PFSK-1 (cell line): ENCODE measurements at regions not wholly inside any gene's neighbourhood (a gene's known extent, or its start where the extent isn't known, plus 50 kb on each side); places are given as distances from the start of the nearest gene placed in this dataset.

Experiments
- FOXP2 ChIP-seq: optimal IDR thresholded peaks from 2 replicates; pipeline ENCODE3; 2011; ENCODE audit warnings: borderline replicate concordance, control low read depth, inconsistent platforms; ENCODE audit not compliant: insufficient read depth; ENCODE audit errors: extremely low read length, extremely low read depth
- POLR2AphosphoS5 ChIP-seq: IDR thresholded peaks from 2 replicates; pipeline ENCODE4 v1.6.1; 2012; ENCODE audit warnings: low read depth, mild to moderate bottlenecking, control low read depth, low read length, moderate library complexity
- SIN3A ChIP-seq: IDR thresholded peaks from 2 replicates; pipeline ENCODE4 v1.6.1; 2012; ENCODE audit warnings: mild to moderate bottlenecking, low read length, moderate library complexity, borderline replicate concordance; ENCODE audit not compliant: insufficient read depth
- TAF1 ChIP-seq: IDR thresholded peaks from 2 replicates; pipeline ENCODE4 v1.6.1; 2012; ENCODE audit warnings: low read length, control low read depth, borderline replicate concordance; ENCODE audit not compliant: insufficient read depth
- TF ChIP-seq, protein P1 (sequence below), 2 experiments: IDR thresholded peaks; 2 replicates each; pipeline versions ENCODE4 v1.6.1 to v1.8.0; 2011 to 2012; ENCODE audit warnings: low read depth in 2 of 2, low read length in 2 of 2, control low read depth in 1 of 2, inconsistent platforms in 1 of 2, mild to moderate bottlenecking in 1 of 2, moderate library complexity in 1 of 2; ENCODE audit not compliant: insufficient read depth in 1 of 2

GRCh38 chr11:122513997-122514396, 141.5 kb upstream of the UBASH3B start:
- TF ChIP-seq FOXP2, result no peak
- no peak for TF ChIP-seq SIN3A
- TF ChIP-seq, protein P1, sequence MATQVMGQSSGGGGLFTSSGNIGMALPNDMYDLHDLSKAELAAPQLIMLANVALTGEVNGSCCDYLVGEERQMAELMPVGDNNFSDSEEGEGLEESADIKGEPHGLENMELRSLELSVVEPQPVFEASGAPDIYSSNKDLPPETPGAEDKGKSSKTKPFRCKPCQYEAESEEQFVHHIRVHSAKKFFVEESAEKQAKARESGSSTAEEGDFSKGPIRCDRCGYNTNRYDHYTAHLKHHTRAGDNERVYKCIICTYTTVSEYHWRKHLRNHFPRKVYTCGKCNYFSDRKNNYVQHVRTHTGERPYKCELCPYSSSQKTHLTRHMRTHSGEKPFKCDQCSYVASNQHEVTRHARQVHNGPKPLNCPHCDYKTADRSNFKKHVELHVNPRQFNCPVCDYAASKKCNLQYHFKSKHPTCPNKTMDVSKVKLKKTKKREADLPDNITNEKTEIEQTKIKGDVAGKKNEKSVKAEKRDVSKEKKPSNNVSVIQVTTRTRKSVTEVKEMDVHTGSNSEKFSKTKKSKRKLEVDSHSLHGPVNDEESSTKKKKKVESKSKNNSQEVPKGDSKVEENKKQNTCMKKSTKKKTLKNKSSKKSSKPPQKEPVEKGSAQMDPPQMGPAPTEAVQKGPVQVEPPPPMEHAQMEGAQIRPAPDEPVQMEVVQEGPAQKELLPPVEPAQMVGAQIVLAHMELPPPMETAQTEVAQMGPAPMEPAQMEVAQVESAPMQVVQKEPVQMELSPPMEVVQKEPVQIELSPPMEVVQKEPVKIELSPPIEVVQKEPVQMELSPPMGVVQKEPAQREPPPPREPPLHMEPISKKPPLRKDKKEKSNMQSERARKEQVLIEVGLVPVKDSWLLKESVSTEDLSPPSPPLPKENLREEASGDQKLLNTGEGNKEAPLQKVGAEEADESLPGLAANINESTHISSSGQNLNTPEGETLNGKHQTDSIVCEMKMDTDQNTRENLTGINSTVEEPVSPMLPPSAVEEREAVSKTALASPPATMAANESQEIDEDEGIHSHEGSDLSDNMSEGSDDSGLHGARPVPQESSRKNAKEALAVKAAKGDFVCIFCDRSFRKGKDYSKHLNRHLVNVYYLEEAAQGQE (IDR thresholded peaks at IDR 0.05; ENCODE audit: insufficient read depth in 1 of 2, low read depth in 2 of 2, low read length in 2 of 2), result no peak
- no peak for TF ChIP-seq TAF1

DNA sequence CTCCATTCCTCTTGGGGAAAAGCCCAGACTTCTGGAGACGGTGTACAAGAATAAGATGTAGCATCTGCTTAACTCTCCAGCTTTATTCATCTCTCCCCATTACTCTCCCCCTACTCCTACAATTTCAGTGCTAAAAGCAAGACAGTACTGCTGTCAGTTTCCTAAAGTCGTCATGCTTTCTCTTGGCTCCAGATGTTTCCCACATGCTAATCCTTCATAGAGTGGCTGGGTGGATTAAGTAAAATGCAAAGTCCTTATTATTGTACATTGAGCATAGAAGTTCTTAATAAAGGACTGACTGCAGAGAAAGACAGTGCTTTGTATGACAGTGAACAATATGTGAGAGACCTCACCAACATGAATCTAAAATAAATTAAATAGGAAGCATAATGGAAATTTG, 142.2 kb upstream of the UBASH3B start:
- TF ChIP-seq, protein P1 (IDR thresholded peaks at IDR 0.05; ENCODE audit: insufficient read depth in 1 of 2, low read depth in 2 of 2, low read length in 2 of 2), result no peak
- no peak for TF ChIP-seq SIN3A
- TF ChIP-seq FOXP2, result no peak
- TF ChIP-seq POLR2AphosphoS5, result no peak
- no peak for TF ChIP-seq TAF1

DNA sequence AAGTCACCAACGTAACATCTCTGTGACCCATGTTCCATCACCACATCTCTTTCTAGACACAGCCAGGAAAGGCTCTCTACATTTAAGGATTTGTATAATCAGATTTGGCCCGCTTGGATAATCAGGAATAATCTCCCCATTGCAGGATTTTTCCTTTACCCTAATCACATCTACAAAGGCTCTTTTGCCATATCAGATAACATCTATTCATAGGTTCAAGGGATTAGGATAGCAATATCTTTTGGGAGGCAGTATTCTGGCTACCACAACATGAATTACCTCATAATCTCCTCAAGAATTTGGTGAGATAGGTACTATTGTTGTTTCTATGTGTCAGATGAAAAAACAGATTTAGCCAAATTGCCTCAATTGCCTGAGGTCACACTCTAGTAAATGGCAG, 142.8 kb upstream of the UBASH3B start:
- no peak for TF ChIP-seq FOXP2

- TF ChIP-seq, protein P1 (IDR thresholded peaks at IDR 0.05; ENCODE audit: insufficient read depth in 1 of 2, low read depth in 2 of 2, low read length in 2 of 2), result no peak
- TF ChIP-seq POLR2AphosphoS5 (no peak), TAF1 (no peak), FOXP2 (no peak), SIN3A (no peak)
Observed at GRCh38 chr11:122509899-122510298, 145.6 kb upstream of the UBASH3B start.

DNA sequence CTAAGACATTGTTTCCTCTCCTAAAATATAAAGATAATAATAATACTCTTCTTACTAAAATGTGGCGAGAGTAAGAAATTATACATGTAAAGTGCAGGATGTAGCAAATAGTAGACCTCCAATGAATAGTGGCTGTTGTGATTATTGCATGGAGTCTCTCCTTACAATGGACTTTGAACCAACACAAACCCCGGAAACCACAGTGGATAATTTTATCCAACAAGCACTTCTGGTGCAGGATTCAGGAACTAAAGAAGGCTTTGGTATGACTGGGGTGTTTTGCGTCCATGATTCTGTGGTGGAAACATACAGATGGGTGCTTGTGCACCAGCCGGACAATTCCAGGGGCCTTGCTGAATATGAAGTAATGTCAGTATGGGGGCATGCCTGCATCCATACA, 146.4 kb upstream of the UBASH3B start:
- no peak for TF ChIP-seq POLR2AphosphoS5
- TF ChIP-seq SIN3A, result no peak
- no peak for TF ChIP-seq FOXP2
- TF ChIP-seq TAF1, result no peak
- TF ChIP-seq, protein P1 (IDR thresholded peaks at IDR 0.05; ENCODE audit: insufficient read depth in 1 of 2, low read depth in 2 of 2, low read length in 2 of 2), result no peak

- TF ChIP-seq, protein P1 (IDR thresholded peaks at IDR 0.05; ENCODE audit: insufficient read depth in 1 of 2, low read depth in 2 of 2, low read length in 2 of 2), result no peak
- TF ChIP-seq FOXP2 (peak; percentile 77), TAF1 (no peak)
Observed at GRCh38 chr11:122505304-122506006, 150.1 kb upstream of the UBASH3B start.
